ENCODE measurements at regions not wholly inside any gene's neighbourhood (a gene's known extent, or its start where the extent isn't known, plus 50 kb on each side); places are given as distances from the start of the nearest gene placed in this dataset.
"Not testable (repeated sequence)": the region's sequence is repeated elsewhere in the genome, so short reads cannot be mapped to it uniquely, and the experiment has no call there.

DNA sequence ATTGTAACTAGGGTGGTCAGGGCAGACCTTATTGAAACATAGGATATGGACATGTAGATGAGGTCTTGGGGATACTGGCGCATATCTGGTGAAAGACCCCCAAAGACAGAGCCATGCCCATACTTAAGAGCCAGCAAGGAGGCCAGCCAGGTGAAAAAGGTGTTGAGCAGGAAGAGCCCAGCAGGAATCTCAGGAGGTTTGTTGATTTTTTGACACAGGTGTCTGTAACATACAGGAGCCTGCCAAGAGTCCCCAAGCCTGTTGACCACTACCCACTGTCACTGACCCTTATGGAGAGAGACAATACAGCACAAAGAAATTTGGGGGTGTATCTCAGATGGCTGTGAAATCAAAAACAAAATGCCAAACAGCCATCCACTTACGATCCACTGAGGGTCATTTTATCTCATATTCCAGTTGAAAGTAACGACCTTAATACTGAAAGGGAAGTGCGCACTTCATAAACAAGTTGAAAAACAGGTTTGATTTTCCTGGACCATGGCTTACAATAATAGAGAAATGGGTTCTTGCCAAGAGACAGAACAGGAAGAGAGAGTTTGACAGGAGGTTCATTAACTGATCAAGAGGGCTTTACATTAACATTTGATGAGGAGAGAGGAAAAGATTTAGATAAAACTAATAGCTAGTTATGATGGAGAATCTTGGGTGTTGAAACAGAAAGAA lies 163.6 kb downstream of the GLUL start:
- no peak for DNase-seq (ENCODE audit: low read depth in 2 of 2)

DNA sequence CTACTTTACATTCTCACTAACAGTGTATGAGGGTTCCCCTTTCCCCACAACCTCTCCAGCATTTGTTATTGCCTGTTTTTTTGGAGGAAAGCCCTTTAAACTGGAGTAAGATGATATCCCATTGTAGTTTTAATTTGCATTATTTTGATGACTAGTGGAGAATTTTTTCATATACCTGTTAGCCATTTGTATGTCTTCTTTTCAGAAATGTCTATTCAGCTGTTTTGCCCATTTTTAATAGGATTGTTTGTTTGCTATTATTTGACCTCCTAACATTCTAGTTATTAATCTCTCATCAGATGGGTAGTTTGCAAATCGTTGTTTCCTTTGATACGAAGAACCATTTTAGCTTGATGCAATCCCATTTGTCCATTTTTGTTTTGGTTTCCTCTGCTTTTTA lies 165.0 kb downstream of the GLUL start:
- DNase-seq (ENCODE audit: low read depth in 2 of 2), result no peak

DNA sequence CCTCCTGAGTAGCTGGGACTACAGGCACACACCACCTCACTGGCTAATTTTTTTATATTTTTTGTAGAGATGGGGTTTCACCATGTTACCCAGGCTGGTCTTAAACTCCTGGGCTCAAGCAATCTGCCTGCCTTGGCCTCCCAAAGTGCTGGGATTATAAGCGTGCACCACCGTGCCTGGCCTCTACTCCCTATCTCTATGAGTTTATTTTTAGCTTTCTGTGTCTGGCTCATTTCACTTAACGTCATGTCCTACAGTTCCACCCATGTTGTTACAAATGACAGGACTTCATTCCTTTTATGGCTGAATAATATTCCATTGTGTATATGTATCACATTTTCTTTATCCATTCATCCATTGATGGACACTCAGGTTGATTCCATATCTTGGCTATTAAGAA lies 164.2 kb upstream of the ZNF648 start:
- DNase-seq (ENCODE audit: low read depth in 2 of 2), result not testable (repeated sequence)

DNA sequence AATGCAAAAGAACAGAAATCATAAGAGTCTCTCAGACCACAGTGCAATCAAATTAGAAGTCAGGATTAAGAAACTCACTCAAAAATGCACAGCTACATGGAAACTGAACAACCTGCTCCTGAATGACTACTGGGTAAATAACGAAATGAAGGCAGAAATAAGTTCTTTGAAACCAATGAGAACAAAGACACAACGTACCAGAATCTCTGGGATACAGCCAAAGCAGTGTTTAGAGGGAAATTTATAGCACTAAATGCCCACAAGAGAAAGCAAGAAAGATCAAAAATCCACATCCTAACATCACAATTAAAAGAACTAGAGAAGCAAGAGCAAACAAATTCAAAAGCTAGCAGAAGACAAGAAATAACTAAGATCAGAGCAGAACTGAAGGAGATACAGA lies 160.5 kb upstream of the ZNF648 start:
- DNase-seq (ENCODE audit: low read depth in 2 of 2), result not testable (repeated sequence)

DNA sequence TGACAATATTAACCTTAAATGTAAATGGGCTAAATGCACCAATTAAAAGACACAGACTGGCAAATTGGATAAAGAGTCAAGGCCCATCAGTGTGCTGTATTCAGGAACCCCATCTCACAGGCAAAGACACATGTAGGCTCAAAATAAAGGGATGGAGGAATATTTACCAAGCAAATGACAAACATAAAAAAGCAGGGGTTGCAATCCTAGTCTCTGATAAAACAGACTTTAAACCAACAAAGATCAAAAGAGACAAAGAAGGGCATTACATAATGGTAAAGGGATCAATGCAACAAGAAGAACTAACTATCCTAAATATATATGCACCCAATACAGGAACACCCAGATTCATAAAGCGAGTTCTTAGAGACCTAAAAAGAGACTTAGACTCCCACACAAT lies 159.9 kb upstream of the ZNF648 start:
- not testable (repeated sequence) for DNase-seq (ENCODE audit: low read depth in 2 of 2)

DNA sequence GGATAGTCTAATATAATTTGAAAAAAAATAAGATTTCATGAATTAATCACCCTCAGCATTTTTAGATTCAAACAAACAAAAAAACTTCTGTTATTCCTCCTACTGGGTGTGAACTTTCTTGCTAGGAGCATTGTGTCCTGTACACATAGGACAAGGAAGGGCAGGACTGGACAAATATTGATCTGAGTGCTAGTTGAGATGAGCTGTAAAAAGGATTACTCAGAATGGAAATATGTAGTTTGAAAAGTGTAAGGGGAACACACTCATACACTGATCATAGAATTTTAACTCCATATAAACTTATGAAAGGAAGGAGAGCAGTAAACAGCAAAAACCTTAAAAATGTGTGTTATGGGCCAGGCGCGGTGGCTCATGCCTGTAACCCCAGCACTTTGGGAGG lies 156.5 kb upstream of the ZNF648 start:
- DNase-seq (ENCODE audit: low read depth in 2 of 2), result no peak

DNA sequence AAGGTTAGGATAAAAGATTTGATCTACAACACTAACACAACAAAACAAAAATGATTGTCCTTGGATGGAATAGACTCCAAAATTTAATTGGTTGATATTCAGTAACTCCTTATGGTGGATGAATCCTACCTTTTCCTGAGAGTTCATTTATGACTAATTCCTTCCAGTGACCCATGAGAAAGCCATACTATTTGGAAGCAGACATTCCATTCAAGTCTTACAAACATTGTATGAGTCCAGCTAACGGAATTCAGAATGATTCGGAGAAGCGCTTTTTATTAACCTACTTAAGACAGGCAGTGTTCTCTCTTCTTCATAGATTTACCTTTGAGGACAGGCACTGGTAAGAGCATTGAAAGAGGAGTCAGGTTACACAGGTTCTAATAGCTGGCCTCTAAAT lies 155.6 kb upstream of the ZNF648 start:
- no peak for DNase-seq (ENCODE audit: low read depth in 2 of 2)

DNA sequence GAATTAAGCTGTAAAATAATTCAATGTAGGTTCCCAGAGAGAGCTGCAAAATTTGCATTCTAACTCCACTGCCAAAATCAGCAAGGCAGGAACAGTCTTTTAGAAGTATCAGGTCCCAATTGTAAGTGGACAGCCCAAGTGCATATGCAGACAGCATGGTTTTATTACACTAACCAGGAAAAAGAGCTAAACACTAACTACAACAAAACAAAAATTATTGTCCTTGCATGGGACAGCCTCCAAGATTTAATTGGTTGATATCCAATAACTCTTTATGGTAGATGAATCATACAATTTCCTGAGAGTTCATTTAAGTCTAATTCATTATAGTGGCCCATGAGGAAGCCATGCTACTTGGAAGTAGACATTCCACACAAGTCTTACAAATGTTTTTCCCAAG lies 154.3 kb upstream of the ZNF648 start:
- no peak for DNase-seq (ENCODE audit: low read depth in 2 of 2)

DNA sequence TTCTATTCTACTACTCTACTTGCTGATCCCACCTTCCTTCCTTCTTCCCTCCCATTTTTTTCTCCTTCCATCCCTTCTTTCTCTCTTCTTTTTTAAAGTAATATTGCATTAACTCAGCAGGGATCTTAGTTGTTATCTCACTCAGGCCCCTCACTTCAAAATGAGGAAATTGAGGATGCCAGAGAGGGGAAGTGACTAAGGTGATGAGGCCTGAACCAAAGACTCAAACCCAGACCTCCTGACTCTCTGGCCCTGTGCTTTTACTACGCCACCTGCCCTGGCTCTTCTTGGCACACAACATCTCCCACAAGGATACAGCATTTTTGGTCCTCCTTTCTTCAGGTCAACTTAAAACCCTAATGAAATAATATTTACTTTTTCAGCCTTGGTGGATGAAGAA lies 151.7 kb upstream of the ZNF648 start:
- DNase-seq (ENCODE audit: low read depth in 2 of 2), result no peak

DNA sequence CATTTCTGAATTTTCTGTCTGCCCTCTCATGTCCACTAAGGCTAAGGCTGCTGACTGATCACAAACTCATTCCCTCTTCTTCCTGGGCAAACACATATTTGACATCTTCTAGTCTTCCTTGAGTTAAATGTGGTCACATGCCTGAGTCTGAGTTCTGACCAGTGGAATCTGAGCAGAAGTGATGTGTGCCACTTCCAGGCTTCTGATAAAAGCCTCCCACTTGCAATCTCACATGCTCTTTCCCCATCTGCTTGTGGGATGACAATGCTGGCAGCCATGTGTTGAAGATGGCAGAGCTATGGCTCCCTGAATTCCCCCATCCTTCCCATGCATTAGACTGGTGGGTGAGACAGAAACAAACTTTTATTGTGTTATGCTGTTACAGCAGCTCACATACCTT lies 149.9 kb upstream of the ZNF648 start:
- DNase-seq (ENCODE audit: low read depth in 2 of 2), result no peak

DNA sequence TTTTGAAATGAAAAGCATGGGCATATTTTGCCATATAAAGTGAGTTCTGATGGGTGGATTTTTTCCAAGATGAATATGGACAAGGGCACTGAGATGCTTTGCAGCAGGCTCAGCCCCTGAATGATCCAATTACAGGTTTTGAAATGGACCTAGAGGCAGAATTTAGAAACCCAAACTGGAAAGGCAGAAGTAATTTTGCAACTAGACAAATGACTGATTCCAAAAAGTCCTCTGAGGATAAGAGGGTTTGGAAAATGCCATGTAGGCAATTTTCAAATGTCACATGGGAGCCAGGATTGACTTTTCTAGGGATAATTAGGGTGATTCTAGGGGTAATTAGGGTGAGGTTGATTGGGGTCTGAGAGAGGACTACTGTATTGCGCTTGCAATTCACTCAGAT lies 148.9 kb upstream of the ZNF648 start:
- DNase-seq (ENCODE audit: low read depth in 2 of 2), result no peak

DNA sequence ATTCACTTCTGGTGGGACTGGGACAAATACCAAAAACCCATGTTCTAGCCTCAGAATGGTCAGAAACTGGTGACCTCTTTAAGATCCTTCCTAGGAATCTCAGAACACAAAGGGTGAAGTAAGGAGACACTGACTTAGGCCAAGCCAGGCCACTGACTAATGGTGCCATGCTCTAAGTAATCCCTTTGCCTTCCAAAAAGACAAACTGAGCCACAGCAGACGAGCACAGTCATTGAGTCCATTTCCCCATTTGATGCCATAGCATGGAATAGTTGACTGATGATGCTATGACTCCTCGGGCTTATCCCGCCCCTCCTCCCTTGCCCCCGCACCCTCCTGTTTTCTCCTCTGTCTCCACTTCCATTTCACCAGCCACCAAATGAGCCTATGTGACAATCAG lies 145.8 kb upstream of the ZNF648 start:
- no peak for DNase-seq (ENCODE audit: low read depth in 2 of 2)

DNA sequence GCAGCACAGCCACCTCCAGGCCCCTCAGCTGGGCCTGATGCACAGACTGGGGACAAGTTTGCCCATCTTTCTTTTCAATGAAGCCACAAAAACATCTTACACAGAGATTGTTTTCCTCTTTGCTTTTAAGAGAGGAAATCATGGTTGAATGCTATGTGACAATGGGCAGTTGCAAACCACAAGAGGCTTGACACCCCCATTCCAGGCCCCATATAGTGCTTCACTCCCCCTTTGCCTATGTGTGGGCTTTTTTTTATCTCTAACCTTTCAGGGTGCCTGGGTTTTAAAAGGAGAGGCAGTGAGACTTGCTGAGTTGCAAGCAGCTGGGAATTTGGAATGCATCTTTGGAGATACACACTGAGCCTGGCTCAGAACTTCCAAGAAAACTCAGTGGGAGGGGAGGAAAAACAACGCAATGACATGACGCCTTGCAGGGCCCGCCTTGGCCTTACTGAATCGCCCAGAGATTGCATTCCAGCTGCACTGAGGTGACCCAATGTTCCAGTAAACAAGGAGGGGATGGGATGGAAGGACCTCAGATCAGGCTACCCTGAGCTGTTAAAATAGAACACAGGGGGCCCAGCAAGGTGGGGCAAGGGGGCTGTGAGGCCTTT lies 145.2 kb upstream of the ZNF648 start:
- DNase-seq (ENCODE audit: low read depth in 2 of 2), result no peak

DNA sequence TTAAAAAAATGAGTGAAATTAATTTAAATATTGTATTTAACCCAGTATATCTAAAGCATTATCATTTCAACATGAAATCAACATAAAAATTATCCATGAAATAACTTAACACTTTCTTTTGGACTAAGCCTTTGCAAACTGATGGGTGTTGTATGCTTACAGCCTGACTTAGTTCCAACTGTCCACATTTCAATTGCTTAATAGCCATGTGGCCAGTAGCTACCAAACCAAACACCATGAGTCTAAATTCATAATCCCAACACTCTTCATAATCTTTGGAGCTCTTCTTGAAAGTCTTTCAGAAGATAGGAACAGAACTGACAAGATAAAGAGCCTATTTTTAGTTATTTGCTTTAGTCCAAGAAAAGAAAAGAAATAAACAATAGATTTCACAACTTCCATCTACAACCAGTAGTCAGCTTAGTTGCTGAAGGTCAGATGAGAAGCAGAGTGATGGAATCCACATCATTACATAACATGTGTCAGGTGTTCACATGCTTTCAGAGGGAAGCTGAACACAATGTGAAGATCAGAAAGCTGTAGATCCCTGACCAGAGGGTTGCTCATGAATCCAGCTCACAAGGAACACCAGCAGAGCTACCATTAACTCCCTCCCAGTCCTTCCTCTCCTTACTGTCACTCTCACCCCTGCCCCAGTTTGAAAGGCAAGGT lies 144.0 kb upstream of the ZNF648 start:
- no peak for DNase-seq (ENCODE audit: low read depth in 2 of 2)

DNA sequence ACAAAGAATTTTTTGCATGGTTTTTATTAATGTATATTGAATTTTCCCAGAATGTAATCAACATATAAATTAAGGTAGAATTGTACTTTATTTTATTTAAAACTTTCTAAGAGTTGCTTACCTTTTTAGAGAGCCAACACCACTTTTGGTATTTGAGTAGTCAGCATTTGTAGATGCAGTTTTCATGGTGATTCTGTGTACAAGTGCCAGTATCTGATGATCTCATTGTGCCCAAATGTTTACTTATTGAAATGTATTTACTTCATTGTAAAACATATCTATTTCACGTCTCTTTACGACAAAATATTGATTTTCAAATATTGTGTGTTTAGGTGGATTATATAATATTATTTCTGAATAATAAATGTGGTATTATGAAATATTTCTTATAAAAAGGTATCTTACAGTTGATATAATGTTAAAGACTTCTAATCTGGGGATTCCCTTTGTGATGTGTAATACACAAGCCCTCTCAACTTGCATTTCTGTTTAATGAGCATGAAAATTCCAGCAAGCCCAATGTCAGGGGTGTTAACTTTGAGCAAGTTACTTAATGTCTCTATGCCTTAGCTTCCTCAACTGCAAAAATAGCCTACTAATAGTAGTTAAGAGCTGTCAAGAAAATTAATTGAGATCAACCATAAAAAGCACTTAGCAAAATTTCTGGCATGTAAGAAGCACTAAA lies 141.8 kb upstream of the ZNF648 start:
- DNase-seq (ENCODE audit: low read depth in 2 of 2), result no peak

DNA sequence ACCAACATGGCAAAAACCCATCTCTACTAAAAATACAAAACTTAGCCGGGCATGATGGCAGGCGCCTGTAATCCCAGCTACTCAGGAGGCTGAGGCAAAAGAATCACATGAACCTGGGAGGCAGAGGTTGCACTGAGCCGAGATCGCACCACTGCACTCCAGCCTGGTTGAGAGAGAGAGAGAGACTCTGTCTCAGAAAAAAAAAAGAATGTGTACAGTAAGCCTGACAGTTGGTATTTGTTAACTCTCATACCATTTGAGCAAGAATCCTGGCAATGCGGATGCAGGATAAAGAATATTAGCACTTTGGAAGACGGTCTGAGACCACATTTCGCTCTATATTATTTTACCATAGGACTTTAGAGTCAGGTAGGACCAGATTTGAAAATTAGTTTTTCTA lies 140.0 kb upstream of the ZNF648 start:
- not testable (repeated sequence) for DNase-seq (ENCODE audit: low read depth in 2 of 2)

DNA sequence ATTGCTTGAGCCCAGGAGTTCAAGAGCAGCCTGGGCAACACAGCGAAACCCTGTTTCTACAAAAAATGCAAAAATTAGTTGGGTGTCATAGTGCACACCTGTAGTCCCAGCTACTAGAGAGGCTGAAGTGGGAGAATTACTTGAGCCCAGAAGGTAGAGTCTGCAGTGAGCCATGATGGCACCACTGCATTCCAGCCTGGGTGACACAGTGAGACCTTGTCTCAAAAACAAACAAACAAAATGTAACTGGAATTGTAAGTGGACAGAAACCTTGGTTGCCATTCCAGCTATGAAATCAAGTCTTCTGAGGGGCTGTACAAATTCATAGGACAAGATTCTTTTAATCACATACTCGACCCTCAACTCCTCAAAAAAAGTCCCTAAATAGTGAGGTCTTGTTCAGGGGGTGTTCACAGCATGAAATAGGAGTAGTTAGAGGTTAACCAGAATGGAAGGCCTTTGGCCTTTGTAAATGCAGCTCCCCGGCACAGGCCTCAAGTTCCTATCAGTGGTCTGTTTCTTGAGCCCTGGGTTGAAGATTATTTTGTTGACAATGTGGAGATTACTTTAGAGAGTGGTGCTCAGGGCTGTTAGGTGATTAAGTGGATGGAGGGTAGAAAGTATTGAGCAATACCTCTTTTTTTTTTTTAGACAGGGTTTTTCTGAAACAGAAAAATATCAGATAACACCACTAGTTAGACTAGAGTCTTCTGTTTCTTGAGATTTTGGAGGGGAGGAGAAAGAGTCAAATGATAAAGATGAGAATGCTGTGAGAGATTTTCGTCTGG lies 138.7 kb upstream of the ZNF648 start:
- no peak for DNase-seq (ENCODE audit: low read depth in 2 of 2)

DNA sequence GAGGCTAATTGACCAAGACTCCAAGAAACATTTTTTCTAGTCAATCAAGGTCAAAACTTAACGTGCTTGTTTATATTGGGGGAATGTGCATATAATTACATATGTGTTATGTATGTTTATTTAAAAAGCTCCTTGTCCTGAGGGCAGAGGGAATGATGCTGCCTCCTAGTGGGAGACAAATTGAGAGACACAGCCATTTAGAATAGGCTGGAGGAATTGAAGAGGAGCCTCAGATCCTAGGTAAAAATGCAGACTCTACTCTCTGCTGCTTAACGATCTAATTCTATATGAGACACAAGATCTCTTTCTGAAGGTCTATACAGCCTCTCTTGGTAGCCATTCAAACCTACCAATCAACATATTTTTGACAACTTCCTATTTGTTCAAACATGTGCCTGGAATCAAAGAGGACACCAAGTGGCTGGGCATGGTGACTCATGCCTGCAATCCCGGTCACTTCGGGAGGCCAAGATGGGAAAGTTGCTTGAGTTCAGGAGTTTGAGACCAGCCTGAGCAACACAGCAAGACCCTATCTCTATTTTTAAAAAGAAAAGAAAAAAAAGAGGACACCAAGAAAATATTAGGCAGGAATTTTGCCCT lies 136.6 kb upstream of the ZNF648 start:
- DNase-seq (ENCODE audit: low read depth in 2 of 2), result no peak

DNA sequence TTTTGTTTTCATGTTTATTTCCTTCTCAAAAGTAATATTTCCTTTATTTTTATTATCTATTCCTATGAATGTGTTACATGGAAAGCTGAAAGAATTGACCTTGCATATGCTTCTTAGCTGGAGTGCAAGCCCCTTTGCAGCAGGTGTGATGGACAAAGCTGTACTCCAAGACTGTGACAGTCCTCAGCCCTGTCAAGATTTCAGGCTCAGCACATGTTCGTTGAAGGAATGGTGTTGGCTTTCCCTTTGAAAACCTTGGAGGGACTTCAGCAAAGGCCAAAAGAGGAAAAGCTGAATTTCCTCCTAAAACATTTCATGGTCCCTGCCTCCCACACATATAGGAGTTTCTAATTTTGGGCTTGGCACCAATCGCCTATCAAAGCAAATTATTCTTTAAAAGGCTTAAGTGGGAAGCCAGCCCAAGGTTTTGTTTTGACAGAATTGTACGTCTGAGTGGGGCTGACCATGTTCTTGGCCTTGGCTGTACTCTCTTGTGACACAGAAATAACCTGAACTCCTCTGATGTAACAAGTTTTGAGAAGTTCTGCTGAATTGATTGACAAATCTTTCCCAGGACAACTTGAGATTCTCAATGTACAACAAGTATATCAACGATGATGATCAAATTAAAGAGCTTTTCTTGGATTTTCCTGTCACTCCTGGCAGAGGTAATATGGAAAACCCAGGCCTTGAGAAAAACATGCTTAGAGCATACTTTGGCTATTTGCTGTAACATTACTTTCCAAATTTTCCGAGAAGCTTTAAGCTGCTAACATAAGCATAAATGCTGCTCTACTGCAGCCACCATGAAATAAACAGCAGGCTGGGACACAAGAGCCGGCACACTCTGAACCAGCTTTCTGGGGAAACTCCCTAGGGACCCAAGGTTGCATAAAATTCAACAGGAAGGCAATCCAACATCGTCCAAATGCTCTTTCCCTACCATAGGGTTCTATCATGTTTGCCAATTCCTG lies 135.7 kb upstream of the ZNF648 start:
- no peak for DNase-seq (ENCODE audit: low read depth in 2 of 2)

DNA sequence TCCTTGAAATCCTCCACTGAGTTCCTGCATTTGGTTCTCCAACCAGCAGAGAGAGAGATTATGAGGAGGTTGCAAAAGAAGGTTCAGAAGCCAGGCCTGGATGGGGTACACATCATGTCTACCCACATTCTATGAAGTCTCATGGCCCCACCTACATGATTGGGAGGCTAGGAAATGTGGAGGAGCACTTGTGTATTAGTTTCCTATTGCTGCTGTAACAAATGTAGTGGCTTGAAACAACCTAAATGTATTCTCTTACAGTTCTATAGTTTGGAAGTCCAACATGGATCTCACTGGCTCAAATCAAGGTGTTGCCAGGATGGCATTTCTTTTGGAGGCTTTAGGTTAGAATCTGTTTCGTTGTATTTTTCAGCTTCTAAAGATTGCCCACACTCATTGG lies 134.2 kb upstream of the ZNF648 start:
- DNase-seq (ENCODE audit: low read depth in 2 of 2), result no peak
